ENCODE measurements at regions not wholly inside any gene's neighbourhood (a gene's known extent, or its start where the extent isn't known, plus 50 kb on each side); places are given as distances from the start of the nearest gene placed in this dataset.
A peak's percentile ranks its signal among the peaks of the same experiment; 100 is the strongest.

- in situ Hi-C loops (cut with HindIII; ENCODE audit: low pct_ligation_motif_present, low sequenced_read_pairs) = no loop called here
- peak; percentile 64 for DNase-seq
- H3K27me3 ChIP-seq (replicated peaks) = no peaks in the 10 kb centered on the region
- no peak overlapping the region for H3K27ac ChIP-seq
- no peaks in the 10 kb centered on the region for H3K36me3 ChIP-seq (replicated peaks)
- no peak overlapping the region for H3K4me3 ChIP-seq (ENCODE audit: low read depth, low read length)
- no peak for TF ChIP-seq CTCF (IDR thresholded peaks at IDR 0.05; ENCODE audit: low read depth, low read length, missing control alignments)
Observed at GRCh38 chrX:107565931-107566603, 62.2 kb upstream of the PRPS1 start.

GRCh38 chrX:107566604-107567262, 61.6 kb upstream of the PRPS1 start:
- TF ChIP-seq CTCF (IDR thresholded peaks at IDR 0.05; ENCODE audit: low read depth, low read length, missing control alignments) = no peak
- H3K4me3 ChIP-seq (ENCODE audit: low read depth, low read length) = no peak overlapping the region
- H3K27ac ChIP-seq = no peak overlapping the region
- H3K27me3 ChIP-seq (replicated peaks) = no peaks in the 10 kb centered on the region
- in situ Hi-C loops (cut with HindIII; ENCODE audit: low pct_ligation_motif_present, low sequenced_read_pairs) = no loop called here
- H3K36me3 ChIP-seq (replicated peaks) = no peaks in the 10 kb centered on the region
- DNase-seq = peak; percentile 3

- Histone ChIP-seq H3K27ac (no peak overlapping the region), H3K27me3 (replicated peaks) (no peaks in the 10 kb centered on the region), H3K4me3 (ENCODE audit: low read depth, low read length) (no peak overlapping the region), H3K36me3 (replicated peaks) (no peaks in the 10 kb centered on the region)
- TF ChIP-seq CTCF (IDR thresholded peaks at IDR 0.05; ENCODE audit: low read depth, low read length, missing control alignments) = no peak
- no peak for DNase-seq
- in situ Hi-C loops (cut with HindIII; ENCODE audit: low pct_ligation_motif_present, low sequenced_read_pairs) = no loop called here
Observed at GRCh38 chrX:107567370-107567769, 60.9 kb upstream of the PRPS1 start.

- TF ChIP-seq CTCF (IDR thresholded peaks at IDR 0.05; ENCODE audit: low read depth, low read length, missing control alignments) = no peak
Observed at GRCh38 chrX:107571296-107571998, 56.9 kb upstream of the PRPS1 start.

GRCh38 chrX:107573016-107573415, 55.3 kb upstream of the PRPS1 start:
- TF ChIP-seq CTCF (IDR thresholded peaks at IDR 0.05; ENCODE audit: low read depth, low read length, missing control alignments) = no peak
- H3K4me3 ChIP-seq (ENCODE audit: low read depth, low read length) = no peak overlapping the region
- no peaks in the 10 kb centered on the region for H3K27me3 ChIP-seq (replicated peaks)
- H3K36me3 ChIP-seq (replicated peaks) = no peaks in the 10 kb centered on the region
- H3K27ac ChIP-seq = no peak overlapping the region
- in situ Hi-C loops (cut with HindIII; ENCODE audit: low pct_ligation_motif_present, low sequenced_read_pairs) = no loop called here
- DNase-seq = no peak

More at GRCh38 chrX:107571296-107571998, 56.9 kb upstream of the PRPS1 start:
- no peaks in the 10 kb centered on the region for H3K27me3 ChIP-seq (replicated peaks)
- in situ Hi-C loops (cut with HindIII; ENCODE audit: low pct_ligation_motif_present, low sequenced_read_pairs) = no loop called here
- H3K27ac ChIP-seq = peak overlapping the region; percentile 80
- H3K4me3 ChIP-seq (ENCODE audit: low read depth, low read length) = no peak overlapping the region
- no peaks in the 10 kb centered on the region for H3K36me3 ChIP-seq (replicated peaks)
- DNase-seq = peak; percentile 92
